SK-N-SH treated with all-trans-retinoic acid at 6 μM for 48 hours (cell line): ENCODE measurements at regions not wholly inside any gene's neighbourhood (a gene's known extent, or its start where the extent isn't known, plus 50 kb on each side); places are given as distances from the start of the nearest gene placed in this dataset.

Experiments used
- ATAC-seq: fragments of 200-7000 bp; cut with Tn5 transposase; 3 replicates; pipeline ENCODE4 v1.9.1; 2020; ENCODE audit warnings: mild to moderate bottlenecking, moderate library complexity
- ARNTL ChIP-seq: fragments of 450-650 bp; formaldehyde crosslinking; IDR thresholded peaks from 2 replicates; pipeline ENCODE4 v1.5.0; 2020; ENCODE audit warnings: low read depth, mild to moderate bottlenecking, moderate library complexity, borderline replicate concordance
- BACH2 ChIP-seq: fragments of 250-450 bp; sonication (Bioruptor Pico); IDR thresholded peaks from 2 replicates; pipeline ENCODE4 v1.9.0; 2021; ENCODE audit warnings: mild to moderate bottlenecking, borderline replicate concordance
- CSDC2 ChIP-seq: fragments of 250-450 bp; sonication (Bioruptor Pico); IDR thresholded peaks from 2 replicates; pipeline ENCODE4 v1.5.0; 2020; ENCODE audit warnings: mild to moderate bottlenecking, moderate library complexity
- ESRRG ChIP-seq: fragments of 250-450 bp; sonication (Bioruptor Pico); IDR thresholded peaks from 2 replicates; pipeline ENCODE4 v1.6.1; 2021; ENCODE audit warnings: mild to moderate bottlenecking
- GLIS3 ChIP-seq: fragments of 250-450 bp; sonication (Bioruptor Pico); IDR thresholded peaks from 2 replicates; pipeline ENCODE4 v1.5.0; 2020; ENCODE audit warnings: mild to moderate bottlenecking, moderate library complexity
- ISL1 ChIP-seq: fragments of 250-450 bp; sonication (Bioruptor Pico); IDR thresholded peaks from 2 replicates; pipeline ENCODE4 v2.1.2; 2022; ENCODE audit warnings: mild to moderate bottlenecking, moderate library complexity
- OSR1 ChIP-seq: fragments of 250-450 bp; sonication (Bioruptor Pico); IDR thresholded peaks from 2 replicates; pipeline ENCODE4 v1.8.0; 2022; ENCODE audit warnings: moderate library complexity, mild to moderate bottlenecking, inconsistent platforms
- PPARA ChIP-seq: fragments of 250-450 bp; sonication (Bioruptor Pico); IDR thresholded peaks from 2 replicates; pipeline ENCODE4 v1.5.0; 2020; ENCODE audit warnings: mild to moderate bottlenecking, borderline replicate concordance
- RARB ChIP-seq: fragments of 250-450 bp; sonication (Bioruptor Pico); IDR thresholded peaks from 2 replicates; pipeline ENCODE4 v1.8.0; 2021; ENCODE audit warnings: mild to moderate bottlenecking, moderate library complexity
- SNAI2 ChIP-seq: fragments of 250-450 bp; sonication (Bioruptor Pico); IDR thresholded peaks from 2 replicates; pipeline ENCODE4 v1.5.0; 2020; ENCODE audit warnings: mild to moderate bottlenecking, moderate library complexity
- TOX ChIP-seq: fragments of 250-450 bp; sonication (Bioruptor Pico); IDR thresholded peaks from 2 replicates; pipeline ENCODE4 v1.8.0; 2021; ENCODE audit warnings: mild to moderate bottlenecking, moderate library complexity, borderline replicate concordance
- ZC3H10 ChIP-seq: fragments of 250-450 bp; sonication (Bioruptor Pico); IDR thresholded peaks from 2 replicates; pipeline ENCODE4 v1.5.1; 2021; ENCODE audit warnings: mild to moderate bottlenecking, moderate library complexity
- ZFP3 ChIP-seq: fragments of 250-450 bp; sonication (Bioruptor Pico); IDR thresholded peaks from 2 replicates; pipeline ENCODE4 v1.5.0; 2020; ENCODE audit warnings: mild to moderate bottlenecking, moderate library complexity
- ZFP30 ChIP-seq: fragments of 450-650 bp; formaldehyde crosslinking; IDR thresholded peaks from 2 replicates; pipeline ENCODE4 v1.5.0; 2022; ENCODE audit warnings: mild to moderate bottlenecking, moderate library complexity
- ZNF565 ChIP-seq: fragments of 450-650 bp; formaldehyde crosslinking; conservative IDR thresholded peaks from 2 replicates; pipeline ENCODE4 v1.5.0; 2020; ENCODE audit warnings: low read depth, mild to moderate bottlenecking, moderate library complexity
- ZNF70 ChIP-seq: fragments of 450-650 bp; formaldehyde crosslinking; IDR thresholded peaks from 2 replicates; pipeline ENCODE4 v1.5.0; 2020; ENCODE audit warnings: mild to moderate bottlenecking, moderate library complexity
- ZNF8 ChIP-seq: fragments of 450-650 bp; formaldehyde crosslinking; IDR thresholded peaks from 2 replicates; pipeline ENCODE4 v1.5.0; 2020; ENCODE audit warnings: mild to moderate bottlenecking, moderate library complexity
- TF ChIP-seq, protein P1 (sequence below): fragments of 250-450 bp; sonication (Bioruptor Pico); IDR thresholded peaks from 2 replicates; pipeline ENCODE4 v1.5.0; 2020; ENCODE audit warnings: mild to moderate bottlenecking, moderate library complexity
- TF ChIP-seq, protein P2 (sequence below): fragments of 250-450 bp; sonication (Bioruptor Pico); IDR thresholded peaks from 2 replicates; pipeline ENCODE4 v1.5.1; 2020; ENCODE audit warnings: low read depth, mild to moderate bottlenecking, moderate library complexity
- TF ChIP-seq, protein P3 (sequence below): fragments of 250-450 bp; sonication (Bioruptor Pico); IDR thresholded peaks from 2 replicates; pipeline ENCODE4 v1.8.0; 2021; ENCODE audit warnings: low read depth, mild to moderate bottlenecking, moderate library complexity, borderline replicate concordance
- TF ChIP-seq, protein P4 (sequence below): fragments of 250-450 bp; sonication (Bioruptor Pico); IDR thresholded peaks from 2 replicates; pipeline ENCODE4 v1.5.1; 2021; ENCODE audit warnings: mild to moderate bottlenecking, moderate library complexity
- TF ChIP-seq, protein P5 (sequence below): fragments of 250-450 bp; sonication (Bioruptor Pico); IDR thresholded peaks from 2 replicates; pipeline ENCODE4 v1.8.0; 2020; ENCODE audit warnings: mild to moderate bottlenecking, moderate library complexity, borderline replicate concordance

DNA sequence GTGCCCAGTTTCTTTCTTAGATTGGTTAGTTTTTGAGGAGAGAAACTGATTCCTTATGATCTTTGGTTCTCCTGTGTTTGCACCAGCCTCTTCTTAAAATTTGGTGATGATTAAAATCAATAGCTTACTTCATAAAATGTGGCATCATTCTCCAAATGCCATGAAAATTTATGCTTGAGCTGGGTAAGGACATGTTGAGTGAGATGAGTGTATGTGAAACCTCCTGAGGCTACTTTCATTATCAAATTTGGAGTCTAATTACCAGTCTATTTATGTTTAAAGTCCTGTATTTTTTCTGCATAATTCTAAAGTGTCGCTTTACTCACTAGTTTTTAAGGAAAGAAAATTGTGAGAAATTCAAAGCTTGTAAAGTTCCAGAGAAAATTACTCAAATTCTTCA, 102.1 kb downstream of the DIPK2A start (continued):
- TF ChIP-seq, protein P1, sequence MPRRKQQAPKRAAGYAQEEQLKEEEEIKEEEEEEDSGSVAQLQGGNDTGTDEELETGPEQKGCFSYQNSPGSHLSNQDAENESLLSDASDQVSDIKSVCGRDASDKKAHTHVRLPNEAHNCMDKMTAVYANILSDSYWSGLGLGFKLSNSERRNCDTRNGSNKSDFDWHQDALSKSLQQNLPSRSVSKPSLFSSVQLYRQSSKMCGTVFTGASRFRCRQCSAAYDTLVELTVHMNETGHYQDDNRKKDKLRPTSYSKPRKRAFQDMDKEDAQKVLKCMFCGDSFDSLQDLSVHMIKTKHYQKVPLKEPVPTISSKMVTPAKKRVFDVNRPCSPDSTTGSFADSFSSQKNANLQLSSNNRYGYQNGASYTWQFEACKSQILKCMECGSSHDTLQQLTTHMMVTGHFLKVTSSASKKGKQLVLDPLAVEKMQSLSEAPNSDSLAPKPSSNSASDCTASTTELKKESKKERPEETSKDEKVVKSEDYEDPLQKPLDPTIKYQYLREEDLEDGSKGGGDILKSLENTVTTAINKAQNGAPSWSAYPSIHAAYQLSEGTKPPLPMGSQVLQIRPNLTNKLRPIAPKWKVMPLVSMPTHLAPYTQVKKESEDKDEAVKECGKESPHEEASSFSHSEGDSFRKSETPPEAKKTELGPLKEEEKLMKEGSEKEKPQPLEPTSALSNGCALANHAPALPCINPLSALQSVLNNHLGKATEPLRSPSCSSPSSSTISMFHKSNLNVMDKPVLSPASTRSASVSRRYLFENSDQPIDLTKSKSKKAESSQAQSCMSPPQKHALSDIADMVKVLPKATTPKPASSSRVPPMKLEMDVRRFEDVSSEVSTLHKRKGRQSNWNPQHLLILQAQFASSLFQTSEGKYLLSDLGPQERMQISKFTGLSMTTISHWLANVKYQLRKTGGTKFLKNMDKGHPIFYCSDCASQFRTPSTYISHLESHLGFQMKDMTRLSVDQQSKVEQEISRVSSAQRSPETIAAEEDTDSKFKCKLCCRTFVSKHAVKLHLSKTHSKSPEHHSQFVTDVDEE: no peak
- no peak for TF ChIP-seq SNAI2 (CRISPR knock-in tag)
- TF ChIP-seq, protein P2, sequence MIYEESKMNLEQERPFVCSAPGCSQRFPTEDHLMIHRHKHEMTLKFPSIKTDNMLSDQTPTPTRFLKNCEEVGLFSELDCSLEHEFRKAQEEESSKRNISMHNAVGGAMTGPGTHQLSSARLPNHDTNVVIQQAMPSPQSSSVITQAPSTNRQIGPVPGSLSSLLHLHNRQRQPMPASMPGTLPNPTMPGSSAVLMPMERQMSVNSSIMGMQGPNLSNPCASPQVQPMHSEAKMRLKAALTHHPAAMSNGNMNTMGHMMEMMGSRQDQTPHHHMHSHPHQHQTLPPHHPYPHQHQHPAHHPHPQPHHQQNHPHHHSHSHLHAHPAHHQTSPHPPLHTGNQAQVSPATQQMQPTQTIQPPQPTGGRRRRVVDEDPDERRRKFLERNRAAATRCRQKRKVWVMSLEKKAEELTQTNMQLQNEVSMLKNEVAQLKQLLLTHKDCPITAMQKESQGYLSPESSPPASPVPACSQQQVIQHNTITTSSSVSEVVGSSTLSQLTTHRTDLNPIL: no peak

DNA sequence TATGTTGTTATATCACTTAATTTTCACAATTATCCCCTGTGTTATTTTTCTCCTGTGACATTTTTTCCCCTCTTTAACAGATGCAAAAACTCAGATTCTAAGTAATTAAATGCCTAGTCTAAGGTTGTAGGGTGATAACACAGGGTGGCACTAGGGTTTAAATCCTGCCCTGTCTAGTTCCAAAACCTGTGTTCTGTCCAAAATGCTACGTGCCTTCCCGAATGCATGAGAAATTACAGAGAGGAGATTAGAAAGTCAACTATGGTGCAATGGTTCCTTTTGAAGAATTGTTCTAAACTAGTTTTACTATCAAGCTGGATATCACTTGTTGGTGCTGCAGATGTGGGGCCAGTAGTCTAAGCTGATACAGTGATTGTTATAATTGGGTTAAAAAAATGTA, 108.0 kb downstream of the DIPK2A start:
- TF ChIP-seq ZNF565 (no peak), ISL1 (CRISPR knock-in tag) (no peak), ZNF70 (CRISPR knock-in tag) (no peak), RARB (no peak), GLIS3 (CRISPR knock-in tag) (no peak), SNAI2 (CRISPR knock-in tag) (no peak), ZFP3 (CRISPR knock-in tag) (no peak), CSDC2 (CRISPR knock-in tag) (no peak), OSR1 (CRISPR knock-in tag) (no peak), ZNF8 (CRISPR knock-in tag) (no peak), TOX (CRISPR knock-in tag) (no peak), ZFP30 (CRISPR knock-in tag) (no peak), ARNTL (CRISPR knock-in tag) (no peak), ESRRG (CRISPR knock-in tag) (no peak), BACH2 (CRISPR knock-in tag) (no peak), PPARA (CRISPR knock-in tag) (no peak)
- TF ChIP-seq, protein P3, sequence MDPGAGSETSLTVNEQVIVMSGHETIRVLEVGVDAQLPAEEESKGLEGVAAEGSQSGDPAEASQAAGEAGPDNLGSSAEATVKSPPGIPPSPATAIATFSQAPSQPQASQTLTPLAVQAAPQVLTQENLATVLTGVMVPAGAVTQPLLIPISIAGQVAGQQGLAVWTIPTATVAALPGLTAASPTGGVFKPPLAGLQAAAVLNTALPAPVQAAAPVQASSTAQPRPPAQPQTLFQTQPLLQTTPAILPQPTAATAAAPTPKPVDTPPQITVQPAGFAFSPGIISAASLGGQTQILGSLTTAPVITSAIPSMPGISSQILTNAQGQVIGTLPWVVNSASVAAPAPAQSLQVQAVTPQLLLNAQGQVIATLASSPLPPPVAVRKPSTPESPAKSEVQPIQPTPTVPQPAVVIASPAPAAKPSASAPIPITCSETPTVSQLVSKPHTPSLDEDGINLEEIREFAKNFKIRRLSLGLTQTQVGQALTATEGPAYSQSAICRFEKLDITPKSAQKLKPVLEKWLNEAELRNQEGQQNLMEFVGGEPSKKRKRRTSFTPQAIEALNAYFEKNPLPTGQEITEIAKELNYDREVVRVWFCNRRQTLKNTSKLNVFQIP: no peak
- TF ChIP-seq, protein P4, sequence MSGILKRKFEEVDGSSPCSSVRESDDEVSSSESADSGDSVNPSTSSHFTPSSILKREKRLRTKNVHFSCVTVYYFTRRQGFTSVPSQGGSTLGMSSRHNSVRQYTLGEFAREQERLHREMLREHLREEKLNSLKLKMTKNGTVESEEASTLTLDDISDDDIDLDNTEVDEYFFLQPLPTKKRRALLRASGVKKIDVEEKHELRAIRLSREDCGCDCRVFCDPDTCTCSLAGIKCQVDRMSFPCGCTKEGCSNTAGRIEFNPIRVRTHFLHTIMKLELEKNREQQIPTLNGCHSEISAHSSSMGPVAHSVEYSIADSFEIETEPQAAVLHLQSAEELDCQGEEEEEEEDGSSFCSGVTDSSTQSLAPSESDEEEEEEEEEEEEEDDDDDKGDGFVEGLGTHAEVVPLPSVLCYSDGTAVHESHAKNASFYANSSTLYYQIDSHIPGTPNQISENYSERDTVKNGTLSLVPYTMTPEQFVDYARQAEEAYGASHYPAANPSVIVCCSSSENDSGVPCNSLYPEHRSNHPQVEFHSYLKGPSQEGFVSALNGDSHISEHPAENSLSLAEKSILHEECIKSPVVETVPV (CRISPR knock-in tag): no peak
- TF ChIP-seq, protein P5, sequence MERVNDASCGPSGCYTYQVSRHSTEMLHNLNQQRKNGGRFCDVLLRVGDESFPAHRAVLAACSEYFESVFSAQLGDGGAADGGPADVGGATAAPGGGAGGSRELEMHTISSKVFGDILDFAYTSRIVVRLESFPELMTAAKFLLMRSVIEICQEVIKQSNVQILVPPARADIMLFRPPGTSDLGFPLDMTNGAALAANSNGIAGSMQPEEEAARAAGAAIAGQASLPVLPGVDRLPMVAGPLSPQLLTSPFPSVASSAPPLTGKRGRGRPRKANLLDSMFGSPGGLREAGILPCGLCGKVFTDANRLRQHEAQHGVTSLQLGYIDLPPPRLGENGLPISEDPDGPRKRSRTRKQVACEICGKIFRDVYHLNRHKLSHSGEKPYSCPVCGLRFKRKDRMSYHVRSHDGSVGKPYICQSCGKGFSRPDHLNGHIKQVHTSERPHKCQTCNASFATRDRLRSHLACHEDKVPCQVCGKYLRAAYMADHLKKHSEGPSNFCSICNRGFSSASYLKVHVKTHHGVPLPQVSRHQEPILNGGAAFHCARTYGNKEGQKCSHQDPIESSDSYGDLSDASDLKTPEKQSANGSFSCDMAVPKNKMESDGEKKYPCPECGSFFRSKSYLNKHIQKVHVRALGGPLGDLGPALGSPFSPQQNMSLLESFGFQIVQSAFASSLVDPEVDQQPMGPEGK: no peak
- TF ChIP-seq, protein P2: no peak
- no peak for ATAC-seq

- no peak for ATAC-seq
- TF ChIP-seq, protein P4 (CRISPR knock-in tag): no peak
- TF ChIP-seq, protein P1: no peak
- TF ChIP-seq ISL1 (CRISPR knock-in tag): no peak
- no peak for TF ChIP-seq ARNTL (CRISPR knock-in tag)
- no peak for TF ChIP-seq ESRRG (CRISPR knock-in tag)
- TF ChIP-seq TOX (CRISPR knock-in tag): no peak
- TF ChIP-seq ZFP30 (CRISPR knock-in tag): no peak
- TF ChIP-seq RARB: no peak
- no peak for TF ChIP-seq ZFP3 (CRISPR knock-in tag)
- no peak for TF ChIP-seq ZC3H10
- TF ChIP-seq CSDC2 (CRISPR knock-in tag): no peak
- TF ChIP-seq, protein P2: no peak
Observed at GRCh38 chr3:144084929-144085328, 113.3 kb downstream of the DIPK2A start.
